Tongue (tissue), 1 donor: ENCODE measurements at regions not wholly inside any gene's neighbourhood (a gene's known extent, or its start where the extent isn't known, plus 50 kb on each side); places are given as distances from the start of the nearest gene placed in this dataset.

Experiments used
- DNase-seq: peaks from one replicate; pipeline ENCODE4 v3.0.0-alpha.2; 2015

- peak; percentile 27 for DNase-seq
These were observed 96.8 kb upstream of the AGR3 start for GRCh38 chr7:16978358-16979244.

DNA sequence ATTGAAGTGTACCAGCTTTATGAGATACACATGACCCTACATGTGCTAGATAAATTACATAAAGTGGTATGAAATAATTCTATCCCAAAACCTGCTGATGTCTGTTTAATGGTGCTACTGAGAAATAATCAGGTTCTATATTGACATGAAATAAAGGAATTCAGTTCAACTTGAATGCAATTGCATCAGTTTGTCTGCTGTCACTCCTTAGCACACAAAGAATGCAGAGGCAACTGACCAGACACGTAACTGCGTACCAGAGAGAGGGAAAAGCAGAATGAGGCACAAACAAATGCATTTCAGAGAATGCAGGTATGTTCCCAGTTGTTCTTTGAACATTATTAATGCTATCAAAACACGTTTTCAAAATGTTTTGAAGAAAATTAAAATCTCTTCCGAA is 98.8 kb upstream of the AGR3 start:
- no peak for DNase-seq

DNA sequence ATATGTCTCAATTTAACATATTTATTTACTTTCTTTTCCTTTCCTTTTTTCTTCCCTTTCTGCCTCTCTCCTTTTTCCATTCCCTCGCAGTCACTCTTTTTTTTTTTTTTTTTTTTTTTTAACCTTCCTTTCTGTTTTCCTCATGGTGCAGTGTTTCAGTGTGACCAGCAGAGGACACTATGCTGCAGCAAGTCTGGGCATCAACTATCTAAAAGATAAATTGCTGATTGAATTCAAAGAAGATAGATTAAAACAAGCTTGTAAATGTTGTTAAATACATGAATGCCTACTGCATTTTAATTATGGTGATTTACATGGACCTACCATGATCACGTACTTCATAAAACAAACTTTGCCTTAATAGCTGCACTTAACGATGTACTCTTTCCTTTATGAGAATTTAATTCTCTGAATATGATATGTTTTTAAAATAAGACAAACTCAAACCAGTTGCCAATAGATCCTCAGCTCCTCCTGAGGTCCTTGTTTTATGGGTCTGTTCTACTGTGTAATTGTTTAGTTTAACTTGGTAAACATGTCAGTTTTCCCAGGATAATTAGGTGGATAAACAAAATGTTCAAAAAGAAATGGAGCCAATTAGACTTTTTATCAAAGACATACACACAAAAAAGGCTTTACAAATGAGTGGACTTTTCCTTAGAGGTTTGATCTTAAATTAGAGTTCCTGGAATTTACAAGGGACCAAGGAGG is 101.0 kb upstream of the AGR3 start:
- DNase-seq, result peak; percentile 62

DNA sequence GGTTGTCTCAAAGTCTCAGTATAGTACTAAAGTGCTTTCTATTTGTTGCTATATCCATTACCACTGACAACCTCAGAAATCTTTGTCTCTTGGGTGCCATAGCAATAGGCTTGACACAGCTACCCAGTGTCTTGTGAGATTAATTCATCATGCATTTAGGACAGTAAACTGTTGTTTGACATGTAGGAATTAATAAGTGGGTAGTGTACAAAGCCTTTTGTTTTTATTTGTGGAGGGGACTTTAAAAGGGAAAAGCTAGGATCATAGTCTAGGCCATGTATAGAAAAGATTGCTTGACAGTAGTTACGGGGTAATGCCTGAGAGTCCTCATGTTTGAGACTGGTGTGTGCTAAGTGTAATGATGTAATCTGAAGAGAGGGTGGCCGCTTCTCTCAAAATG is 102.6 kb upstream of the AGR3 start:
- DNase-seq, result no peak

GRCh38 chr7:16985621-16986020 is 103.8 kb upstream of the AGR3 start:
- DNase-seq, result no peak

DNA sequence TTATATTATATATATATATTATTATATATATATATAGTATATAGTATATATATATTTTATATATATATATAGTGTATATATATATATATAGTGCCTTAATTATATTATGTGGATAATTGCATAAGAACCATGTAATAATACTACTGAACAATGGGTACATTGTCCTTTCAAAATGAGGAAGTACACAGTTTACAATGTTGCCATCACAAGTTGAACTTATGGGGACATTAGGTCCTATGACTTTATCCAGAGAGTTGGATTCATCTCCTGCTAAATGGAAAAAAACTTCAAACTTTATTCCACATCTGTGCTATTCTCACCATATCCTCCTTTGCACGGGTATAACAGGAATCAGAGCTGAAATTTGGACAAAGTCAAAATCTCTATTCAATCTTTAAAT is 105.0 kb upstream of the AGR3 start:
- DNase-seq, result no peak

DNA sequence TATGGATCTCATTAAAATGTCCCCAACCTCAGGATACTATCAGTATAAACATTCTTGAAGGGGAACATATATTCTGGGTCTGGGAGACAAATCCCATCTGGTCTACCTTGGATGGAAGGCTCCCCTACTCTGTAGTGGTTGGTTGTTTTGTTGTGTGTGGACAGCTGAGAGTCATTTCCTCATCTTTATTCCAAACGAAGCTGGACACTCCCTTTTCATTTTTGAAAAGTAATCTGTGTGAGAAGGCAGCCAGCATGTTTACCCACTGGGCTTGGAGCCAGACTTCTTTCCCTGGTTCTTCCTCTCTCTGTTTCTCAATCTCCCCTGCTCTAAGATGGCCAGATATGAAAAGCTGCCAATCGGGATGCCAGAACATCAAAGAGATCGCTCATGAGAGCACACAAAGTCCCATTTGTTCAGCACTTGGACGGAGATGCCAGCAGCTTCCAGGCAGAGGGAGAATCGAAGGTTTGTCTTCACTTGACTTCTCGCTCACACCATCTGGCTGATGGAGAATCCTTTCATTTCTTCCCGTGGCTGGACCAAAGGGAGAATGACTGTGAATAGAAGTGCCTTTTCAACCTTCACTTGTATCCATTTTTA is 108.1 kb upstream of the AGR3 start:
- peak; percentile 88 for DNase-seq

DNA sequence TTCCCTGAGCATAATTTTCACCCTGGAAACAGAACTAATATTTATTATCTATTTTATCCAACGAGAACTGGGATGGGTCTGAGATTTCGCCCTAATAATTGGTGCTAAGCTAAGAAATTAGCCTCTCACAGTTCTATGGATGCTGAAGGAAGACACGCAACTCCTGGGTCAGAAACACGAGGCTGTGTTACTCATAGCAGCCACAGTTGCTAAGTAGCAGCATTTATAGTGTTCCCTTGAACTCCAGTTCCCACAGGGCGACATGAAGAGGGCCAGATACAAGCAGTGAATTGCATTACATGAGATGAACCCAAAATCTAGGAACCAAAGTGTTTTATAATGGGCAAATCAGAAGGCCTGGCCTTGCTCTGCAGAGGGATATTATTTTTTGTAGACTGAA is 109.8 kb upstream of the AGR3 start:
- DNase-seq, result no peak

DNA sequence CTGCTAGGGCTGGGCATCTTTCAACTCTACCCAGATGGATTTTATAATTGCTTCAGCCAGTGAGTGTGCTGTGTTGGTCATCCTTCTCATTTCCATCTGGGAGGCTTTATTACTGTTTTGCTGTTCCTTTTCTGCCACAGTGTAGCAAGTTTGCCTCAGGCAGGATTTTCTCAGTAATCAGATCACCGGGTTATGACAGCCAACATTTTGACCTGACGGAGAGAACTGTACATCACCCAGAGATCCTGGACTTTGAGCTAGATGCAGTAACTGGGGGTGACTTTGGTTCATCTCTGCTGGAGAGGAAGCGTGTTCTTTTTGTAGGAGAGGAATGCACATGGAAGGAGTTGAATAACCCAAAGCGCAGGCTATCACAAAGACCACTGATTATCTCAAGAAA is 111.8 kb upstream of the AGR3 start:
- DNase-seq, result no peak

- no peak for DNase-seq
These were observed 116.8 kb upstream of the AGR3 start for GRCh38 chr7:16998481-16999051.

DNA sequence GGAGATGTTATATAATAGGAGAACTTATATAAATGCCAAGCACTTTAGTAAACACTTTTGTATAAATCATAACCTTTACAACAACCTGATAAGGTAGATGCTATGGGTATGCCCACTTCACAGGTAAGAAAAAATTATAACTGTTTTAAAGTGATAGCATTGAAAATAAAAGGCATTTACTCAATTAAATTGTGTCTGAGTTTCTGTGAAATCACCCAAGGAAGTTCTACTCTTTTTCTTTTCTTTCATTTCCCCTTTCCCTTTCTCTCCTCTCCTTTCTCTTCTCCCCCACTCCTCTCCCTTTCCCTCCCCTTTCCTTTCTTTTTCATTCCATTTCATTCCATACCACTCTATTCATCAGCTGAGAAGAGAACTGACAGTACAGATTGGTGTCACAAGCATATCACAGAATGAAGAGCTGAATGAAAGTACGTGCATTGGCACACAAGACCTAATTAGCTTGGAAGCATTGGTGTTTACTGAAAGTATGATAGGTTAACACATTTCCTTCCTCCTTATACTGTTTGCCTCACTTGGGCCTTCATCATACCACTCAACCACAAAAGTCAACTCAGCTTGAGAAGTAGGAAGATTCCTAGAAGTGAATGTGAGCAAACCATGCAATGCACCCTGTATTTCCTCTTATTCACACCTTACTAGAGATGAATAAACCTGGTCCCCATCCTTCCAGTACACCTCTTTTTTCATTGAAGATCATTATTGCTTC is 117.9 kb upstream of the AGR3 start:
- DNase-seq, result no peak

DNA sequence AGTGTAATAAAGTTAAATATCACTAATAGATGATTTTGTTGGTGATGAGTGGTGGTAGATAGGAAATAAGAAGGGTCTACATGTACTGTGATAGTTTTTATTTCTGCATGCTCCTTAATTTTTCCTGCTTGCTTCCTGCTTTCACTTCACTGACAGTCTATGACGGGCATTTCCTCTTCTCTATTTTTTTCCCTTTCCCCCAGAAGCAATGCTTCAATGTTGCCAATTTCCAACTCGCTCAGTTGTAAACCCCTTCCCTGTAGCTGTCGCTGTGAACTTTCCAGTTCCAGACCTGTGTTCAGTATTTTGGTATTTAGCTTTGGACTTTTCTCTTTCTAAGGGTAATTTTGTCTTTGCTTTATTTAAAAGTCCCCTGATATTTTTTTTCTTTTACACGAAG is 123.5 kb upstream of the AGR3 start:
- no peak for DNase-seq

DNA sequence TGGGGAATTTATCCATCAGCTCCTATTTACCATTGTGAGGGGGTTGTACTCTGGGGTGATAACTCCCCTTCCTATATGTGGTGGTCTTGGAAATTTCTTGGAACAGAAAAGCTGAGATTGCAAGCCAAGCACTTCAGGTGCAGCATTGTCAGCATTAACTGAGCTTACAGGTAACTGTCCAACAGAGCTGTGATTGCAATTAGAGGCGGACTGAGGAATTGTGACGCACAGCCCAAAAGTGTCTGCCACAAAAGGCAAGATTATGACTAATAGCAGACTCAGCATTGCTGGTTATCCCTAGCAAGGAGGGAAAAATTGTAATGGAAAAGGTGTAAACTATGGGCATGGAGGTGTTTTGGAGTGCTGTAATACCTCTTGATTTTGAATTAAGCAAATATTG is 126.1 kb upstream of the AGR3 start:
- no peak for DNase-seq

DNA sequence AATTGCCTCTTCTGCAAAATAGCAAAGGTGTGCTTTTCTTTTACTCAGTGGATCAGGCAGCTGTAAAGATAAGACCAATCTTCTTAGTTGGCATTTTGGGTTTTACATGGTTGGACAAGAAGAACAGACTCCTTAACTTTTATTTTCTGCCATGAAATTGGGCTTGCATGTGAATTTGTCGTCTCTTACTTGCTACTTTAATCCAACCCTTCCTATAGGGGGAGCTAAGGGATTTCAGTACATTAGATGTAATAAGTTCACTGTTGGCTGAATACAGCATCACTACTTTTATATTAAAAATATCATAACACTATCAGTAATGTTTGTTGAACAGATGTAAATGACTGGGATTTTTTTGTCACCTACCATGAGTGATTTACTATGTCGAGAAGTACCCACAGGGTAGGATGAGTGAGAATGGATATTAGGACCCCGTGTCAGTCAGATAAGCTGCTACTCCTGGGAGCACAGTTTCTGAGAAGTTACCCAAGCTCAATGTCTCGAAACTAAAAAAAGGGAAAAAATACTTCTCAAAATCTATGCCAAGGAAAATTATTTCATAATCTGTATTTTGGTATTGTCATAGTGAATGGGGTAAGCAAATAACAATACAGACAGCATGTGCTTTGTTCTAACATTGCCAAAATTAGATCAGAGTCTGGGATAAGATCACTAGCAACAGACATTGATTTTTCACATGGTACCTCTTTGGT is 127.4 kb upstream of the AGR3 start:
- DNase-seq, result no peak

GRCh38 chr7:17009933-17010332 is 128.2 kb upstream of the AGR3 start:
- no peak for DNase-seq

GRCh38 chr7:17010637-17011300 is 129.0 kb upstream of the AGR3 start:
- DNase-seq, result no peak

- DNase-seq, result no peak
These were observed 131.4 kb upstream of the AGR3 start for GRCh38 chr7:17013204-17013603.

- no peak for DNase-seq
These were observed 132.9 kb upstream of the AGR3 start for GRCh38 chr7:17014686-17015085.

DNA sequence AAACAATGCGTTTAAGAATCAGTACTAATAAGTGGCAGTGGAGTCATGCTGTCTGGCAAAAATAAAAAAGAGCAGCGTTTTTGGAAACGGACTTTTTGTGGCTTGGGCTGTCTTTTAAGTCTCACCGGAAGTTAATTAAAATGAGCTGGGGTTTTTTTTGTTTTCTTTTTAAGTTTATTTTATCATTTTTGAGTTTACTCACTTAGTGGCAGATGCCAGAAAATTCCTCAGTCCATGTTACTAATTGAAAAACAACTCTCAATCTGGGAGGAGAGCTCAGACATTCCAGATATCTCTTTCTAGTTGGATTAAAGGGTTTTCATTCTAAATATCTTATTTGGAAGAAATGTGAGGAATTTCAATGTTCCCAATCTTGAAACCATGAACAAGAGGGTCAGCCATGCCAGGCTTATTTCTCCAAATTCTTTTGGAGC is 133.8 kb upstream of the AGR3 start:
- DNase-seq, result no peak

GRCh38 chr7:17016402-17017010 is 134.7 kb upstream of the AGR3 start:
- no peak for DNase-seq

- DNase-seq, result no peak
These were observed 137.3 kb upstream of the AGR3 start for GRCh38 chr7:17019106-17019505.
